WTC11 (cell line): ENCODE measurements at regions not wholly inside any gene's neighbourhood (a gene's known extent, or its start where the extent isn't known, plus 50 kb on each side); places are given as distances from the start of the nearest gene placed in this dataset.

Experiments used
- ATAC-seq: fragments of 200-7000 bp; cut with Tn5 transposase; 2 replicates; pipeline ENCODE4 v1.10.0; 2021; ENCODE audit warnings: mild to moderate bottlenecking, moderate library complexity
- CTCF ChIA-PET: fragments of 300-600 bp; sonication (Branson Sonifier 250); formaldehyde crosslinking; loops from one replicate; lab custom pipeline; 2021; ENCODE audit warnings: antibody characterized with exemption; lab: Charles Lee
- POLR2A ChIA-PET: fragments of 350-600 bp; sonication (Branson Sonifier 250); formaldehyde crosslinking; loops from one replicate; lab custom pipeline; 2021; ENCODE audit warnings: antibody characterized with exemption; lab: Charles Lee
- DNase-seq: peaks from one replicate; pipeline ENCODE4 v3.0.0; 2021; ENCODE audit warnings: low spot score
- H3K27ac Mint-ChIP-seq: 2 replicates; pipeline ENCODE4 v1.8.0; 2021; ENCODE audit warnings: mixed read lengths
- H3K27me3 Mint-ChIP-seq: 2 replicates; pipeline ENCODE4 v1.8.0; 2021; ENCODE audit warnings: low read depth, mild to moderate bottlenecking, moderate library complexity, mixed read lengths
- H3K36me3 Mint-ChIP-seq: 2 replicates; pipeline ENCODE4 v1.8.0; 2021; ENCODE audit warnings: mixed read lengths
- H3K4me1 Mint-ChIP-seq: 2 replicates; pipeline ENCODE4 v1.8.0; 2022; ENCODE audit warnings: mixed read lengths
- H3K4me3 Mint-ChIP-seq: 2 replicates; pipeline ENCODE4 v1.8.0; 2021; ENCODE audit warnings: mild to moderate bottlenecking, moderate library complexity, mixed read lengths
- H3K9me3 Mint-ChIP-seq: 2 replicates; pipeline ENCODE4 v1.8.0; 2021; ENCODE audit warnings: mixed read lengths
- ATF2 ChIP-seq: sonication (generic); formaldehyde crosslinking; IDR thresholded peaks from 2 replicates; pipeline ENCODE4 v1.8.1; 2022; ENCODE audit warnings: low read depth, missing genetic modification reagents, borderline replicate concordance
- CDX4 ChIP-seq: fragments of 250-450 bp; sonication (Bioruptor Pico); IDR thresholded peaks from 2 replicates; pipeline ENCODE4 v1.9.0; 2021; ENCODE audit warnings: moderate library complexity, mild to moderate bottlenecking, inconsistent platforms, borderline replicate concordance
- CREB1 ChIP-seq: sonication (generic); formaldehyde crosslinking; IDR thresholded peaks from 2 replicates; pipeline ENCODE4 v1.8.0; 2023; ENCODE audit warnings: mild to moderate bottlenecking, missing genetic modification reagents
- FOXP1 ChIP-seq: sonication (generic); formaldehyde crosslinking; IDR thresholded peaks from 2 replicates; pipeline ENCODE4 v1.8.0; 2022; ENCODE audit warnings: missing genetic modification reagents, mild to moderate bottlenecking, moderate library complexity, borderline replicate concordance
- FOXP4 ChIP-seq: sonication (generic); formaldehyde crosslinking; IDR thresholded peaks from 2 replicates; pipeline ENCODE4 v1.8.0; 2022; ENCODE audit warnings: mild to moderate bottlenecking, missing genetic modification reagents
- JUN ChIP-seq: sonication (generic); formaldehyde crosslinking; IDR thresholded peaks from 2 replicates; pipeline ENCODE4 v1.8.0; 2023; ENCODE audit warnings: mild to moderate bottlenecking, missing genetic modification reagents
- KAT7 ChIP-seq: sonication (generic); formaldehyde crosslinking; IDR thresholded peaks from 2 replicates; pipeline ENCODE4 v1.8.1; 2023; ENCODE audit warnings: missing genetic modification reagents, mild to moderate bottlenecking, borderline replicate concordance
- MYBL2 ChIP-seq: sonication (generic); formaldehyde crosslinking; IDR thresholded peaks from 2 replicates; pipeline ENCODE4 v1.8.1; 2023; ENCODE audit warnings: mild to moderate bottlenecking, moderate library complexity, missing genetic modification reagents
- PREB ChIP-seq: sonication (generic); formaldehyde crosslinking; IDR thresholded peaks from 2 replicates; pipeline ENCODE4 v1.8.1; 2022; ENCODE audit warnings: mild to moderate bottlenecking, missing genetic modification reagents, moderate library complexity, borderline replicate concordance
- SMAD4 ChIP-seq: sonication (generic); formaldehyde crosslinking; IDR thresholded peaks from 2 replicates; pipeline ENCODE4 v1.8.0; 2022; ENCODE audit warnings: mild to moderate bottlenecking, missing genetic modification reagents
- TEAD4 ChIP-seq: sonication (generic); formaldehyde crosslinking; IDR thresholded peaks from 2 replicates; pipeline ENCODE4 v1.8.0; 2022; ENCODE audit warnings: mild to moderate bottlenecking, missing genetic modification reagents
- ZNF232 ChIP-seq: sonication (generic); formaldehyde crosslinking; IDR thresholded peaks from 2 replicates; pipeline ENCODE4 v1.8.0; 2022; ENCODE audit warnings: mild to moderate bottlenecking, missing genetic modification reagents
- ZNF263 ChIP-seq: sonication (generic); formaldehyde crosslinking; IDR thresholded peaks from 2 replicates; pipeline ENCODE4 v1.8.1; 2022; ENCODE audit warnings: low read depth, mild to moderate bottlenecking, moderate library complexity, missing genetic modification reagents
- ZNF281 ChIP-seq: sonication (generic); formaldehyde crosslinking; IDR thresholded peaks from 2 replicates; pipeline ENCODE4 v1.8.0; 2023; ENCODE audit warnings: mild to moderate bottlenecking, missing genetic modification reagents
- ZNF317 ChIP-seq: sonication (generic); formaldehyde crosslinking; IDR thresholded peaks from 2 replicates; pipeline ENCODE4 v1.8.1; 2023; ENCODE audit warnings: low read depth, mild to moderate bottlenecking, moderate library complexity, missing genetic modification reagents, borderline replicate concordance
- ZNF671 ChIP-seq: fragments of 250-450 bp; sonication (Bioruptor Pico); IDR thresholded peaks from 2 replicates; pipeline ENCODE4 v1.8.0; 2021; ENCODE audit warnings: mild to moderate bottlenecking
- TF ChIP-seq, protein P1 (sequence below): sonication (generic); formaldehyde crosslinking; conservative IDR thresholded peaks from 2 replicates; pipeline ENCODE4 v1.8.1; 2023; ENCODE audit warnings: mild to moderate bottlenecking, low read depth, missing genetic modification reagents, moderate library complexity
- TF ChIP-seq, protein P2 (sequence below): sonication (generic); formaldehyde crosslinking; IDR thresholded peaks from 2 replicates; pipeline ENCODE4 v1.8.1; 2022; ENCODE audit warnings: missing genetic modification reagents, borderline replicate concordance
- TF ChIP-seq, protein P3 (sequence below): sonication (generic); formaldehyde crosslinking; IDR thresholded peaks from 2 replicates; pipeline ENCODE4 v1.8.0; 2022; ENCODE audit warnings: mild to moderate bottlenecking, missing genetic modification reagents
- TF ChIP-seq, protein P4 (sequence below): fragments of 250-450 bp; sonication (Bioruptor Pico); IDR thresholded peaks from 2 replicates; pipeline ENCODE4 v1.8.0; 2021; ENCODE audit warnings: mild to moderate bottlenecking

- TF ChIP-seq CDX4 (no peak), FOXP1 (CRISPR knock-in tag) (no peak), CREB1 (CRISPR knock-in tag) (no peak), JUN (CRISPR knock-in tag) (no peak), MYBL2 (CRISPR knock-in tag) (no peak), FOXP4 (no peak)
- TF ChIP-seq, protein P1, sequence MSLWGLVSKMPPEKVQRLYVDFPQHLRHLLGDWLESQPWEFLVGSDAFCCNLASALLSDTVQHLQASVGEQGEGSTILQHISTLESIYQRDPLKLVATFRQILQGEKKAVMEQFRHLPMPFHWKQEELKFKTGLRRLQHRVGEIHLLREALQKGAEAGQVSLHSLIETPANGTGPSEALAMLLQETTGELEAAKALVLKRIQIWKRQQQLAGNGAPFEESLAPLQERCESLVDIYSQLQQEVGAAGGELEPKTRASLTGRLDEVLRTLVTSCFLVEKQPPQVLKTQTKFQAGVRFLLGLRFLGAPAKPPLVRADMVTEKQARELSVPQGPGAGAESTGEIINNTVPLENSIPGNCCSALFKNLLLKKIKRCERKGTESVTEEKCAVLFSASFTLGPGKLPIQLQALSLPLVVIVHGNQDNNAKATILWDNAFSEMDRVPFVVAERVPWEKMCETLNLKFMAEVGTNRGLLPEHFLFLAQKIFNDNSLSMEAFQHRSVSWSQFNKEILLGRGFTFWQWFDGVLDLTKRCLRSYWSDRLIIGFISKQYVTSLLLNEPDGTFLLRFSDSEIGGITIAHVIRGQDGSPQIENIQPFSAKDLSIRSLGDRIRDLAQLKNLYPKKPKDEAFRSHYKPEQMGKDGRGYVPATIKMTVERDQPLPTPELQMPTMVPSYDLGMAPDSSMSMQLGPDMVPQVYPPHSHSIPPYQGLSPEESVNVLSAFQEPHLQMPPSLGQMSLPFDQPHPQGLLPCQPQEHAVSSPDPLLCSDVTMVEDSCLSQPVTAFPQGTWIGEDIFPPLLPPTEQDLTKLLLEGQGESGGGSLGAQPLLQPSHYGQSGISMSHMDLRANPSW (CRISPR knock-in tag): no peak
Measured at GRCh38 chr2:71779774-71780105, 326.4 kb downstream of the DYSF start (continued).

DNA sequence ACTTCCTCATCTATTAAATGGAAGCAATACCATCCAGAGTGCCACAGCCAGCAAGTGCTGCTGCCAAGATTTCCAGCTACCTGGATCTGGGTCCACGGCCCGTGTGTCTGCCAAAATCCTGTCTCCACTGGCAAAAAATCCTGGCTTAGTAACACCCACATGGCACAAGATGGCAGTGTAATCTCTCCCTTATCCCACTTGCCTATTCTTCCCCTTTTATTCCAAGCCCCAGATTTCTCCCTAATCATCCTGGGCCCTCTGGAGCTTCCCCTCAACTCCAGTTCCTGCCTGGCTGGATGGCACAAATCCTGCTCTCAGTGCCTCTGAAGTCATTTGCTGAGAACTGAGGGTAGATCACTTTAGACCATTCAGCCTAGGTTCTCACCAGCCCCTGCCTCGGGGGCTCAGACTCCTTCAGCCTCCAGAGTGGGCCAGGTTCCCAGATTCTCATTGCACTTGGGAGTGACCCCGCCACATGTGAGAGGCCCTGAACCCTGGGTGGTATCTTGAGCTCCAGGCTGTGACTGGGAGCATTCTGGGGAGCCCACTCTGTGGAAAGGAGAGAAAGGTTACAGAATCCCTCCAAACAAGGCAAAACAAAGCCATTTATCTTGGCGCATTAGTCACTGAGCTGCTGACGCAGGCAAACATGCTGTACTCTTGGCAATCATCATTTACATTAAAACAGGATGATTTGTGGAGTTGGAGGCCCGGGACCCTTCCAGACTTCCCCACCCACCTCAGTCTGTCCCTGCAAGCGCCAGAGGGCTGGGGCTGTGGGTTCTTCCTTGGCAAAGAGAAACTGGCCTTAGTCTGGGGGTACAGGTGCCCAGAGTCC lies 325.8 kb downstream of the DYSF start:
- CTCF ChIA-PET: interaction anchor here (0.7 to 2.6 kb wide), 8 partner anchors 16 to 371 kb away, joined by 3 to 14 read pairs (median 4); no protein-coding TSS in a partner anchor
- DNase-seq (no peak), ATAC-seq (peak; percentile 60)
- Mint-ChIP-seq H3K4me1 (no peaks in the 10 kb centered on the region), H3K36me3 (no peaks in the 10 kb centered on the region), H3K9me3 (no peaks in the 10 kb centered on the region), H3K27ac (no peak overlapping the region), H3K4me3 (no peak overlapping the region), H3K27me3 (no peaks in the 10 kb centered on the region; the same call in none of the 2 replicates)
- POLR2A ChIA-PET: no interaction called here
- TF ChIP-seq JUN (CRISPR knock-in tag): no peak
- TF ChIP-seq, protein P2, sequence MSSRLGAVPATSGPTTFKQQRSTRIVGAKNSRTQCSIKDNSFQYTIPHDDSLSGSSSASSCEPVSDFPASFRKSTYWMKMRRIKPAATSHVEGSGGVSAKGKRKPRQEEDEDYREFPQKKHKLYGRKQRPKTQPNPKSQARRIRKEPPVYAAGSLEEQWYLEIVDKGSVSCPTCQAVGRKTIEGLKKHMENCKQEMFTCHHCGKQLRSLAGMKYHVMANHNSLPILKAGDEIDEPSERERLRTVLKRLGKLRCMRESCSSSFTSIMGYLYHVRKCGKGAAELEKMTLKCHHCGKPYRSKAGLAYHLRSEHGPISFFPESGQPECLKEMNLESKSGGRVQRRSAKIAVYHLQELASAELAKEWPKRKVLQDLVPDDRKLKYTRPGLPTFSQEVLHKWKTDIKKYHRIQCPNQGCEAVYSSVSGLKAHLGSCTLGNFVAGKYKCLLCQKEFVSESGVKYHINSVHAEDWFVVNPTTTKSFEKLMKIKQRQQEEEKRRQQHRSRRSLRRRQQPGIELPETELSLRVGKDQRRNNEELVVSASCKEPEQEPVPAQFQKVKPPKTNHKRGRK: no peak
- TF ChIP-seq ZNF281: no peak
- TF ChIP-seq, protein P3, sequence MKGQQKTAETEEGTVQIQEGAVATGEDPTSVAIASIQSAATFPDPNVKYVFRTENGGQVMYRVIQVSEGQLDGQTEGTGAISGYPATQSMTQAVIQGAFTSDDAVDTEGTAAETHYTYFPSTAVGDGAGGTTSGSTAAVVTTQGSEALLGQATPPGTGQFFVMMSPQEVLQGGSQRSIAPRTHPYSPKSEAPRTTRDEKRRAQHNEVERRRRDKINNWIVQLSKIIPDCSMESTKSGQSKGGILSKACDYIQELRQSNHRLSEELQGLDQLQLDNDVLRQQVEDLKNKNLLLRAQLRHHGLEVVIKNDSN (CRISPR knock-in tag): no peak
- no peak for TF ChIP-seq ZNF317 (CRISPR knock-in tag)
- no peak for TF ChIP-seq ZNF263
- no peak for TF ChIP-seq KAT7
- no peak for TF ChIP-seq ATF2 (CRISPR knock-in tag)
- no peak for TF ChIP-seq PREB (CRISPR knock-in tag)
- TF ChIP-seq, protein P4, sequence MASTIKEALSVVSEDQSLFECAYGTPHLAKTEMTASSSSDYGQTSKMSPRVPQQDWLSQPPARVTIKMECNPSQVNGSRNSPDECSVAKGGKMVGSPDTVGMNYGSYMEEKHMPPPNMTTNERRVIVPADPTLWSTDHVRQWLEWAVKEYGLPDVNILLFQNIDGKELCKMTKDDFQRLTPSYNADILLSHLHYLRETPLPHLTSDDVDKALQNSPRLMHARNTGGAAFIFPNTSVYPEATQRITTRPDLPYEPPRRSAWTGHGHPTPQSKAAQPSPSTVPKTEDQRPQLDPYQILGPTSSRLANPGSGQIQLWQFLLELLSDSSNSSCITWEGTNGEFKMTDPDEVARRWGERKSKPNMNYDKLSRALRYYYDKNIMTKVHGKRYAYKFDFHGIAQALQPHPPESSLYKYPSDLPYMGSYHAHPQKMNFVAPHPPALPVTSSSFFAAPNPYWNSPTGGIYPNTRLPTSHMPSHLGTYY: no peak
- no peak for TF ChIP-seq ZNF232 (CRISPR knock-in tag)
- TF ChIP-seq ZNF671 (CRISPR knock-in tag): no peak
- TF ChIP-seq TEAD4 (CRISPR knock-in tag): no peak
- no peak for TF ChIP-seq SMAD4
